PC-3 (cell line): ENCODE measurements at regions not wholly inside any gene's neighbourhood (a gene's known extent, or its start where the extent isn't known, plus 50 kb on each side); places are given as distances from the start of the nearest gene placed in this dataset.

Experiments
- ATAC-seq: fragments of 200-7000 bp; cut with Tn5 transposase; 2 replicates; pipeline ENCODE4 v1.9.1; 2020; ENCODE audit warnings: mild to moderate bottlenecking, moderate library complexity
- BruUV-seq: library from RNA; stranded (reverse); fragments of 400-500 nt; replicated peaks from 2 replicates; lab custom pipeline; 2021; lab: Mats Ljungman, UMichigan
- CTCF ChIA-PET: fragments of 300-600 bp; sonication (Branson Sonifier 250); formaldehyde crosslinking; loops from one replicate; lab custom pipeline; 2022; ENCODE audit warnings: antibody characterized with exemption; lab: Charles Lee
- POLR2A ChIA-PET: fragments of 300-600 bp; sonication (Branson Sonifier 250); formaldehyde crosslinking; loops from one replicate; lab custom pipeline; 2022; ENCODE audit warnings: antibody characterized with exemption; ENCODE audit not compliant: unreplicated experiment; lab: Charles Lee
- DNase-seq: peaks from one replicate; pipeline ENCODE4 v3.0.0-alpha.2; 2015
- H2AFZ ChIP-seq: fragments of 300-600 bp; sonication (generic); 2 replicates; pipeline ENCODE4 v1.6.0; 2016; ENCODE audit warnings: antibody characterized with exemption, low read length
- H3F3A ChIP-seq: fragments of 300-600 bp; sonication (generic); one replicate; pipeline ENCODE4 v1.6.0; 2017; ENCODE audit warnings: antibody characterized with exemption, low read length, control low read depth, mild to moderate bottlenecking; ENCODE audit not compliant: unreplicated experiment
- H3K27ac ChIP-seq: fragments of 300-600 bp; sonication (generic); 2 replicates; pipeline ENCODE4 v1.5.1; 2016; ENCODE audit warnings: mild to moderate bottlenecking, low read length
- H3K27me3 ChIP-seq: fragments of 300-600 bp; sonication (generic); 2 replicates; pipeline ENCODE4 v1.6.1; 2016; ENCODE audit warnings: low read length, mixed read lengths
- H3K36me3 ChIP-seq: fragments of 300-600 bp; sonication (generic); 2 replicates; pipeline ENCODE4 v1.6.1; 2016; ENCODE audit warnings: low read depth, mixed run types, low read length, mixed read lengths
- H3K4me1 ChIP-seq: fragments of 300-600 bp; sonication (generic); 2 replicates; pipeline ENCODE4 v1.5.1; 2016; ENCODE audit warnings: low read length; ENCODE audit not compliant: insufficient read depth
- H3K4me2 ChIP-seq: fragments of 300-600 bp; sonication (generic); 2 replicates; pipeline ENCODE4 v1.6.0; 2016; ENCODE audit warnings: low read length
- H3K4me3 ChIP-seq: fragments of 300-600 bp; sonication (generic); 2 replicates; pipeline ENCODE4 v1.5.1; 2016; ENCODE audit warnings: mild to moderate bottlenecking, low read length, mixed read lengths
- H3K79me2 ChIP-seq: fragments of 300-600 bp; sonication (generic); 2 replicates; pipeline ENCODE4 v1.6.1; 2017; ENCODE audit warnings: low read length, mixed read lengths
- H3K9ac ChIP-seq: fragments of 300-600 bp; sonication (generic); 2 replicates; pipeline ENCODE4 v1.6.0; 2016; ENCODE audit warnings: mild to moderate bottlenecking, low read length
- H3K9me2 ChIP-seq: fragments of 300-600 bp; sonication (generic); replicated peaks from 2 replicates; pipeline ENCODE4 v1.6.1; 2016; ENCODE audit warnings: mixed run types, low read length, mixed read lengths
- H3K9me3 ChIP-seq: fragments of 300-600 bp; sonication (generic); 2 replicates; pipeline ENCODE4 v1.6.1; 2016; ENCODE audit warnings: low read length, mixed read lengths
- H4K20me1 ChIP-seq: fragments of 300-600 bp; sonication (generic); 2 replicates; pipeline ENCODE4 v1.6.1; 2016; ENCODE audit warnings: low read length, mixed read lengths
- CTCF ChIP-seq: fragments of 300-600 bp; sonication (generic); conservative IDR thresholded peaks from 2 replicates; pipeline ENCODE4 v1.5.1; 2017; ENCODE audit warnings: antibody characterized with exemption, low read depth, mild to moderate bottlenecking, low read length
- EZH2 ChIP-seq: fragments of 300-600 bp; sonication (generic); IDR thresholded peaks from one replicate; pipeline ENCODE4 v1.6.1; 2017; ENCODE audit warnings: antibody characterized with exemption, mild to moderate bottlenecking, low read length; ENCODE audit not compliant: unreplicated experiment
- EZH2phosphoT487 ChIP-seq: fragments of 300-600 bp; sonication (generic); IDR thresholded peaks from 2 replicates; pipeline ENCODE4 v1.6.1; 2018; ENCODE audit warnings: mild to moderate bottlenecking, antibody characterized with exemption, low read length, borderline replicate concordance
- intact Hi-C: fragments of 100-400 bp; cut with micrococcal nuclease; formaldehyde crosslinking; loops from 2 replicates; pipeline ENCODE4 v1.9.0; 2023

GRCh38 chr15:93245661-93246042 lies 156.6 kb upstream of the RGMA start:
- H3F3A ChIP-seq, result no peaks in the 10 kb centered on the region
- H2AFZ ChIP-seq, result no peak overlapping the region
- no peaks in the 10 kb centered on the region for H4K20me1 ChIP-seq
- no peaks in the 10 kb centered on the region for H3K9me3 ChIP-seq
- no peak overlapping the region for H3K4me2 ChIP-seq
- intact Hi-C loops, result no loop called here
- H3K4me1 ChIP-seq, result no peaks in the 10 kb centered on the region
- ATAC-seq, result no peak
- H3K27ac ChIP-seq, result no peak overlapping the region
- H3K36me3 ChIP-seq, result no peaks in the 10 kb centered on the region
- DNase-seq, result no peak
- no peak overlapping the region for H3K9ac ChIP-seq
- no peak overlapping the region for H3K4me3 ChIP-seq
- ChIA-PET CTCF (no interaction called here), POLR2A (no interaction called here)
- TF ChIP-seq CTCF (no peak), EZH2 (no peak), EZH2phosphoT487 (no peak)
- no peaks in the 10 kb centered on the region for H3K79me2 ChIP-seq
- H3K27me3 ChIP-seq, result peaks cover 69% of the 10 kb centered on the region
- no TSS peak for BruUV-seq
- H3K9me2 ChIP-seq, result no peaks in the 10 kb centered on the region

DNA sequence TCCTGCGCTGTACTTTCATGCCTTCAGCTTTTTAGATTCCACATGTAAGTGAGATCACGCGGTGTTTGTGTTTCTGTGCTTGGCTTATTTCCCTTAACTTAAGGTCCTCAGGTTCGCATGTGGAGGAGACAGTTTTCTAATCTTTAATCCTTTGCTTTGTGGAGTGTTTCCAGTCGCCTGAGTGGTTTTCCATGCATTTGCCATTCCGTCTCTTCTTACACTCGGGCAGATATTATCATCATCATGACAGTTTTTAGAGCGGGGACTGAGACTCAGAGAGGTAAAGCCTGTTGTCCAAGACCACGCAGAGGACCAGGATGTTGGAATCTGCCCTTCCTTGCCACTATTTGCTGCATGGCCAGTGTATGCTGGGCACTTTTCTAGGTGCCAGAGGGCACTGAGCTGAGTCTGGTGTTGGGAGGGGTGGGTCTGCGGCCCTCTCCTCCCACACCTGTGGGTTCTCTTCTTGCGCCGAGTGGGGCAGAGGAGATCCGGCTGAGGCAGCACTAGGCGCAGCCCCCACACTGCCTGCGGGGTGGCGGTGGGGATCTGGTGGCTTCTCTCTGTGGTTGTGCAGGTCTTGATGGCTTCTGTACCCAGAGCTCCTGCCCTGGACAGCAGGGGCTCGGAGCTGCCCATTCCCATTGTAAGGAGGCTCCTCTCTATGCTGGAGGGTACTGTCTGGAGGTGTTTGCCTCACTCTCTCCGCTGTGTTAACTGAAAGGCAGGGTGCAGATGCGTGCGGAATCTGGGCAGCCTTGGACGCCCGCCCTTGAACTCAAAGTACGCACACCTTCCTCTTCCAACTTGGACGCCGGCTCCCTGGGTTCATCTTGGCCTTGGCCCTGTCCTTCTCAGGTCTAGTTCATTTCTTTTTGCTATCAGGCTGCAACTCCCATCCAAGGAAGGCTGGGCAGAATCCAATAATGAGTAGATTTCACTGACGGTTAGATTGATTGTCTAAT lies 156.0 kb upstream of the RGMA start:
- Histone ChIP-seq H4K20me1 (no peaks in the 10 kb centered on the region), H3K36me3 (no peaks in the 10 kb centered on the region), H2AFZ (no peak overlapping the region), H3K27ac (no peak overlapping the region), H3K4me1 (no peaks in the 10 kb centered on the region), H3K9me2 (no peaks in the 10 kb centered on the region), H3K27me3 (peaks cover 69% of the 10 kb centered on the region), H3K4me2 (no peak overlapping the region), H3F3A (no peaks in the 10 kb centered on the region), H3K9ac (no peak overlapping the region), H3K9me3 (no peaks in the 10 kb centered on the region), H3K4me3 (no peak overlapping the region), H3K79me2 (no peaks in the 10 kb centered on the region)
- DNase-seq, result no peak
- intact Hi-C loops, result no loop called here
- ATAC-seq, result no peak
- no peak for TF ChIP-seq EZH2
- no peak for TF ChIP-seq CTCF
- TF ChIP-seq EZH2phosphoT487, result no peak
- BruUV-seq, result no TSS peak
- POLR2A ChIA-PET, result no interaction called here
- CTCF ChIA-PET, result no interaction called here

DNA sequence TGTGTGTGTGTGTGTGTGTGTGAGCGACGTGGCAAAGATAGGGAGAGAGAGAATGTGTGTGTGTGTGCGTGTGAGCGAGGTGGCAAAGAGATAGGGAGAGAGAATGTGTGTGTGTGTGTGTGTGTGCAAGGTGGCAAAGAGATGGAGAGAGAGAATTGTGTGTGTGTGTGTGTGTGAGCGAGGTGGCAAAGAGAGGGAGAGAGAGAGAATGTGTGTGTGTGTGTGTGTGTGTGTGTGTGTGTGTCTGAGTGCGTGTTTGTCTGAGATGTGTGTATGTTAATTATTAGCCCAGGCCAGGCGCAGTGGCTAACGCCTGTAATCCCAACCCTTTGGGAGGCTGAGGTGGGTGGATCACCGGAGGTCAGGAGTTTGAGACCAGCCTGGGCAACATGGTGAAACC lies 154.6 kb upstream of the RGMA start:
- peaks cover 71% of the 10 kb centered on the region for H3K27me3 ChIP-seq
- POLR2A ChIA-PET, result no interaction called here

More for the DNA sequence above, 154.6 kb upstream of the RGMA start:
- H3K4me3 ChIP-seq, result no peak overlapping the region
- H4K20me1 ChIP-seq, result no peaks in the 10 kb centered on the region
- H3F3A ChIP-seq, result no peaks in the 10 kb centered on the region
- H3K9me2 ChIP-seq, result no peaks in the 10 kb centered on the region
- no peaks in the 10 kb centered on the region for H3K9me3 ChIP-seq
- no peak overlapping the region for H3K27ac ChIP-seq
- no peaks in the 10 kb centered on the region for H3K79me2 ChIP-seq
- no peak overlapping the region for H3K9ac ChIP-seq
- ATAC-seq (no peak), DNase-seq (no peak)
- BruUV-seq, result no TSS peak
- H2AFZ ChIP-seq, result no peak overlapping the region
- no peaks in the 10 kb centered on the region for H3K4me1 ChIP-seq
- CTCF ChIA-PET, result no interaction called here
- TF ChIP-seq CTCF, result no peak
- TF ChIP-seq EZH2phosphoT487, result no peak
- no peak for TF ChIP-seq EZH2
- no peak overlapping the region for H3K4me2 ChIP-seq
- H3K36me3 ChIP-seq, result no peaks in the 10 kb centered on the region
- intact Hi-C loops, result no loop called here
